ENCODE measurements at regions not wholly inside any gene's neighbourhood (a gene's known extent, or its start where the extent isn't known, plus 50 kb on each side); places are given as distances from the start of the nearest gene placed in this dataset.

DNA sequence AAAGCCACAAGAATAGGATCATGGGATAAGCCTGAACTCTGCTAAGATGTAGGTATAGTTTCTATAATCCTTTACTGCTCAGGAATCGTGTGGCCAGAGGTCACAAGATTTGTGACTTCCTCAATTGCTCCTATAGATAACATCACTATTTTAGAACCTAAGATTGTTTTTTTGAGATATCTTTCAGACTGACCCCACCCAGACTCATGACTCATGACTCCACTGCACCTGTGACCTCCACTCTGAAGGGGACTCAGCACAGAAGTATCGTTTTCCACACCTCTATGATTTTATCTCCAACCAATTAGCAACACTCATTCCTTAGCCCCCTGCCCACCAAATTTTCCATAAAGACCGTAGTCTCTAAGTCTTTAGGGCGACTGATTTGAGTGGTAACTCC, 124.5 kb upstream of the KCNK1 start (continued):
- TF ChIP-seq PREB (CRISPR knock-in tag; IDR thresholded peaks at IDR 0.05; ENCODE audit: borderline replicate concordance), result no peak
- no peak for TF ChIP-seq FOXJ3 (CRISPR knock-in tag; IDR thresholded peaks at IDR 0.05; ENCODE audit: borderline replicate concordance)
- no peak for TF ChIP-seq EMX1 (CRISPR knock-in tag; IDR thresholded peaks at IDR 0.05)
- TF ChIP-seq, protein P1, sequence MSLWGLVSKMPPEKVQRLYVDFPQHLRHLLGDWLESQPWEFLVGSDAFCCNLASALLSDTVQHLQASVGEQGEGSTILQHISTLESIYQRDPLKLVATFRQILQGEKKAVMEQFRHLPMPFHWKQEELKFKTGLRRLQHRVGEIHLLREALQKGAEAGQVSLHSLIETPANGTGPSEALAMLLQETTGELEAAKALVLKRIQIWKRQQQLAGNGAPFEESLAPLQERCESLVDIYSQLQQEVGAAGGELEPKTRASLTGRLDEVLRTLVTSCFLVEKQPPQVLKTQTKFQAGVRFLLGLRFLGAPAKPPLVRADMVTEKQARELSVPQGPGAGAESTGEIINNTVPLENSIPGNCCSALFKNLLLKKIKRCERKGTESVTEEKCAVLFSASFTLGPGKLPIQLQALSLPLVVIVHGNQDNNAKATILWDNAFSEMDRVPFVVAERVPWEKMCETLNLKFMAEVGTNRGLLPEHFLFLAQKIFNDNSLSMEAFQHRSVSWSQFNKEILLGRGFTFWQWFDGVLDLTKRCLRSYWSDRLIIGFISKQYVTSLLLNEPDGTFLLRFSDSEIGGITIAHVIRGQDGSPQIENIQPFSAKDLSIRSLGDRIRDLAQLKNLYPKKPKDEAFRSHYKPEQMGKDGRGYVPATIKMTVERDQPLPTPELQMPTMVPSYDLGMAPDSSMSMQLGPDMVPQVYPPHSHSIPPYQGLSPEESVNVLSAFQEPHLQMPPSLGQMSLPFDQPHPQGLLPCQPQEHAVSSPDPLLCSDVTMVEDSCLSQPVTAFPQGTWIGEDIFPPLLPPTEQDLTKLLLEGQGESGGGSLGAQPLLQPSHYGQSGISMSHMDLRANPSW (CRISPR knock-in tag; conservative IDR thresholded peaks at IDR 0.05; ENCODE audit: low read depth), result no peak

GRCh38 chr1:233490488-233490887, 123.4 kb upstream of the KCNK1 start:
- Mint-ChIP-seq H3K4me3 (no peak overlapping the region), H3K27me3 (ENCODE audit: low read depth) (peaks cover 4% of the 10 kb centered on the region; the same call in 1 of the 2 replicates), H3K27ac (no peak overlapping the region), H3K36me3 (peaks cover 23% of the 10 kb centered on the region), H3K9me3 (peaks cover 31% of the 10 kb centered on the region), H3K4me1 (peaks cover 23% of the 10 kb centered on the region)
- POLR2A ChIA-PET, result no interaction called here
- ATAC-seq, result no peak
- no peak for DNase-seq (ENCODE audit: low spot score)
- CTCF ChIA-PET, result no interaction called here
- no peak for TF ChIP-seq ZNF423 (CRISPR knock-in tag; IDR thresholded peaks at IDR 0.05)
- TF ChIP-seq, protein P2, sequence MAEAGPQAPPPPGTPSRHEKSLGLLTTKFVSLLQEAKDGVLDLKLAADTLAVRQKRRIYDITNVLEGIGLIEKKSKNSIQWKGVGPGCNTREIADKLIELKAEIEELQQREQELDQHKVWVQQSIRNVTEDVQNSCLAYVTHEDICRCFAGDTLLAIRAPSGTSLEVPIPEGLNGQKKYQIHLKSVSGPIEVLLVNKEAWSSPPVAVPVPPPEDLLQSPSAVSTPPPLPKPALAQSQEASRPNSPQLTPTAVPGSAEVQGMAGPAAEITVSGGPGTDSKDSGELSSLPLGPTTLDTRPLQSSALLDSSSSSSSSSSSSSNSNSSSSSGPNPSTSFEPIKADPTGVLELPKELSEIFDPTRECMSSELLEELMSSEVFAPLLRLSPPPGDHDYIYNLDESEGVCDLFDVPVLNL (CRISPR knock-in tag; IDR thresholded peaks at IDR 0.05; ENCODE audit: borderline replicate concordance, low read depth), result no peak
- no peak for TF ChIP-seq ZNF396 (CRISPR knock-in tag; IDR thresholded peaks at IDR 0.05; ENCODE audit: borderline replicate concordance)
- no peak for TF ChIP-seq SMAD3 (CRISPR knock-in tag; IDR thresholded peaks at IDR 0.05; ENCODE audit: borderline replicate concordance)
- TF ChIP-seq, protein P3, sequence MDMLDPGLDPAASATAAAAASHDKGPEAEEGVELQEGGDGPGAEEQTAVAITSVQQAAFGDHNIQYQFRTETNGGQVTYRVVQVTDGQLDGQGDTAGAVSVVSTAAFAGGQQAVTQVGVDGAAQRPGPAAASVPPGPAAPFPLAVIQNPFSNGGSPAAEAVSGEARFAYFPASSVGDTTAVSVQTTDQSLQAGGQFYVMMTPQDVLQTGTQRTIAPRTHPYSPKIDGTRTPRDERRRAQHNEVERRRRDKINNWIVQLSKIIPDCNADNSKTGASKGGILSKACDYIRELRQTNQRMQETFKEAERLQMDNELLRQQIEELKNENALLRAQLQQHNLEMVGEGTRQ (CRISPR knock-in tag; IDR thresholded peaks at IDR 0.05), result no peak
- no peak for TF ChIP-seq GABPB1 (CRISPR knock-in tag; IDR thresholded peaks at IDR 0.05)
- no peak for TF ChIP-seq RORB (CRISPR knock-in tag; IDR thresholded peaks at IDR 0.05)
- TF ChIP-seq ZNF671 (CRISPR knock-in tag; IDR thresholded peaks at IDR 0.05), result no peak
- TF ChIP-seq, protein P4, sequence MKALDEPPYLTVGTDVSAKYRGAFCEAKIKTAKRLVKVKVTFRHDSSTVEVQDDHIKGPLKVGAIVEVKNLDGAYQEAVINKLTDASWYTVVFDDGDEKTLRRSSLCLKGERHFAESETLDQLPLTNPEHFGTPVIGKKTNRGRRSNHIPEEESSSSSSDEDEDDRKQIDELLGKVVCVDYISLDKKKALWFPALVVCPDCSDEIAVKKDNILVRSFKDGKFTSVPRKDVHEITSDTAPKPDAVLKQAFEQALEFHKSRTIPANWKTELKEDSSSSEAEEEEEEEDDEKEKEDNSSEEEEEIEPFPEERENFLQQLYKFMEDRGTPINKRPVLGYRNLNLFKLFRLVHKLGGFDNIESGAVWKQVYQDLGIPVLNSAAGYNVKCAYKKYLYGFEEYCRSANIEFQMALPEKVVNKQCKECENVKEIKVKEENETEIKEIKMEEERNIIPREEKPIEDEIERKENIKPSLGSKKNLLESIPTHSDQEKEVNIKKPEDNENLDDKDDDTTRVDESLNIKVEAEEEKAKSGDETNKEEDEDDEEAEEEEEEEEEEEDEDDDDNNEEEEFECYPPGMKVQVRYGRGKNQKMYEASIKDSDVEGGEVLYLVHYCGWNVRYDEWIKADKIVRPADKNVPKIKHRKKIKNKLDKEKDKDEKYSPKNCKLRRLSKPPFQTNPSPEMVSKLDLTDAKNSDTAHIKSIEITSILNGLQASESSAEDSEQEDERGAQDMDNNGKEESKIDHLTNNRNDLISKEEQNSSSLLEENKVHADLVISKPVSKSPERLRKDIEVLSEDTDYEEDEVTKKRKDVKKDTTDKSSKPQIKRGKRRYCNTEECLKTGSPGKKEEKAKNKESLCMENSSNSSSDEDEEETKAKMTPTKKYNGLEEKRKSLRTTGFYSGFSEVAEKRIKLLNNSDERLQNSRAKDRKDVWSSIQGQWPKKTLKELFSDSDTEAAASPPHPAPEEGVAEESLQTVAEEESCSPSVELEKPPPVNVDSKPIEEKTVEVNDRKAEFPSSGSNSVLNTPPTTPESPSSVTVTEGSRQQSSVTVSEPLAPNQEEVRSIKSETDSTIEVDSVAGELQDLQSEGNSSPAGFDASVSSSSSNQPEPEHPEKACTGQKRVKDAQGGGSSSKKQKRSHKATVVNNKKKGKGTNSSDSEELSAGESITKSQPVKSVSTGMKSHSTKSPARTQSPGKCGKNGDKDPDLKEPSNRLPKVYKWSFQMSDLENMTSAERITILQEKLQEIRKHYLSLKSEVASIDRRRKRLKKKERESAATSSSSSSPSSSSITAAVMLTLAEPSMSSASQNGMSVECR (CRISPR knock-in tag; IDR thresholded peaks at IDR 0.05; ENCODE audit: borderline replicate concordance), result no peak
- TF ChIP-seq MYBL2 (CRISPR knock-in tag; IDR thresholded peaks at IDR 0.05), result no peak
- no peak for TF ChIP-seq SP1 (CRISPR knock-in tag; conservative IDR thresholded peaks at IDR 0.05)
- TF ChIP-seq CBFB (CRISPR knock-in tag; IDR thresholded peaks at IDR 0.05; ENCODE audit: low read depth), result no peak
- no peak for TF ChIP-seq ZSCAN18 (CRISPR knock-in tag; IDR thresholded peaks at IDR 0.05)
- no peak for TF ChIP-seq ZNF512 (CRISPR knock-in tag; IDR thresholded peaks at IDR 0.05; ENCODE audit: borderline replicate concordance)
- TF ChIP-seq FOXJ3 (CRISPR knock-in tag; IDR thresholded peaks at IDR 0.05; ENCODE audit: borderline replicate concordance), result no peak
- TF ChIP-seq NFE2L1 (CRISPR knock-in tag; IDR thresholded peaks at IDR 0.05), result no peak
- no peak for TF ChIP-seq HMGA2 (CRISPR knock-in tag; IDR thresholded peaks at IDR 0.05)
- no peak for TF ChIP-seq HMGXB4 (CRISPR knock-in tag; IDR thresholded peaks at IDR 0.05)
